GM12874 (cell line): ENCODE measurements at regions not wholly inside any gene's neighbourhood (a gene's known extent, or its start where the extent isn't known, plus 50 kb on each side); places are given as distances from the start of the nearest gene placed in this dataset.

Experiments used
- TF ChIP-seq, protein P1 (sequence below): IDR thresholded peaks from 2 replicates; pipeline ENCODE4 v1.5.1; 2011; ENCODE audit warnings: low read depth, mild to moderate bottlenecking, control low read depth, low read length, moderate library complexity; ENCODE audit not compliant: insufficient read depth

- TF ChIP-seq, protein P1, sequence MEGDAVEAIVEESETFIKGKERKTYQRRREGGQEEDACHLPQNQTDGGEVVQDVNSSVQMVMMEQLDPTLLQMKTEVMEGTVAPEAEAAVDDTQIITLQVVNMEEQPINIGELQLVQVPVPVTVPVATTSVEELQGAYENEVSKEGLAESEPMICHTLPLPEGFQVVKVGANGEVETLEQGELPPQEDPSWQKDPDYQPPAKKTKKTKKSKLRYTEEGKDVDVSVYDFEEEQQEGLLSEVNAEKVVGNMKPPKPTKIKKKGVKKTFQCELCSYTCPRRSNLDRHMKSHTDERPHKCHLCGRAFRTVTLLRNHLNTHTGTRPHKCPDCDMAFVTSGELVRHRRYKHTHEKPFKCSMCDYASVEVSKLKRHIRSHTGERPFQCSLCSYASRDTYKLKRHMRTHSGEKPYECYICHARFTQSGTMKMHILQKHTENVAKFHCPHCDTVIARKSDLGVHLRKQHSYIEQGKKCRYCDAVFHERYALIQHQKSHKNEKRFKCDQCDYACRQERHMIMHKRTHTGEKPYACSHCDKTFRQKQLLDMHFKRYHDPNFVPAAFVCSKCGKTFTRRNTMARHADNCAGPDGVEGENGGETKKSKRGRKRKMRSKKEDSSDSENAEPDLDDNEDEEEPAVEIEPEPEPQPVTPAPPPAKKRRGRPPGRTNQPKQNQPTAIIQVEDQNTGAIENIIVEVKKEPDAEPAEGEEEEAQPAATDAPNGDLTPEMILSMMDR = no peak
Measured at GRCh38 chr7:85890244-85890811, 703.5 kb upstream of the SEMA3D start.

DNA sequence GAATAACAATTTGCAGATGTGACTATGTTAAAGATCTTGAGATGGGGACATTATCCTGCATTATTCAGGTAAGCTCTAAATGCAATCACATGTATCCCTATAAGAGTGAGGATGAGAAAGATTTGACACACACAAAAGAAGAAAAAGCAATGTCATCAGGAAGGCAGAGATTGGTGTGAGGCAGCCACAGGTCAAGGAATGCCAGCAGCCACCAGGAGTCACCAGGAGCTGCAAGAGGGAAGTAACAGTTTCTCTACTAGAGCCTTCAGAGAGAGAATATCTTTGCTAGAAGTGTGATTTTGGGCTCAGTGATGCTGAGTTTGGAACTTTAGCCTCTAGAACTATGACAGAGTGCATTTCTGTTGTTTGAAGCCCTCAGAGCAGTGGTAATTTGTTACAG is 700.3 kb upstream of the SEMA3D start:
- TF ChIP-seq, protein P1 = no peak

GRCh38 chr7:85882335-85882734 is 695.5 kb upstream of the SEMA3D start:
- TF ChIP-seq, protein P1 = no peak

- TF ChIP-seq, protein P1 = no peak
Measured at GRCh38 chr7:85875398-85875797, 688.5 kb upstream of the SEMA3D start.

- TF ChIP-seq, protein P1 = no peak
Measured at GRCh38 chr7:85866540-85866939, 679.7 kb upstream of the SEMA3D start.

- TF ChIP-seq, protein P1 = no peak
Measured at GRCh38 chr7:85851571-85852193, 664.8 kb upstream of the SEMA3D start.

- TF ChIP-seq, protein P1 = no peak
Measured at GRCh38 chr7:85850381-85850780, 663.5 kb upstream of the SEMA3D start.
